IMR-90 (cell line): ENCODE measurements at regions not wholly inside any gene's neighbourhood (a gene's known extent, or its start where the extent isn't known, plus 50 kb on each side); places are given as distances from the start of the nearest gene placed in this dataset.
A peak's percentile ranks its signal among the peaks of the same experiment; 100 is the strongest.

ENCODE experiments used
- ATAC-seq: fragments of 200-7000 bp; cut with Tn5 transposase; 2 replicates; pipeline ENCODE4 v1.9.1; 2020; ENCODE audit warnings: low read depth, mild to moderate bottlenecking, moderate library complexity
- BruUV-seq: library from RNA; stranded (reverse); fragments of 400-500 nt; replicated peaks from 2 replicates; lab custom pipeline; 2021; lab: Mats Ljungman, UMichigan
- CTCF ChIA-PET: fragments of 300-600 bp; formaldehyde crosslinking; extraction: SDS; loops from one replicate; lab custom pipeline; 2021; ENCODE audit warnings: antibody characterized with exemption; lab: Yijun Ruan, JAX
- POLR2A ChIA-PET: fragments of 300-600 bp; sonication (Branson Sonifier 250); formaldehyde crosslinking; loops from one replicate; lab custom pipeline; 2022; ENCODE audit warnings: antibody characterized with exemption; ENCODE audit not compliant: unreplicated experiment; lab: Charles Lee
- DNase-seq: peaks from one replicate; pipeline ENCODE4 v3.0.0; 2013
- H2AFZ ChIP-seq: replicated peaks from 2 replicates; pipeline ENCODE3; 2013; ENCODE audit warnings: low read length, mild to moderate bottlenecking; ENCODE audit not compliant: poor library complexity
- H2AK5ac ChIP-seq: 2 replicates; pipeline ENCODE4 v1.6.1; 2013; ENCODE audit warnings: low read depth, low read length, inconsistent platforms
- H2AK9ac ChIP-seq: replicated peaks from 2 replicates; pipeline ENCODE3; 2013; ENCODE audit warnings: mild to moderate bottlenecking, low read depth, low read length, moderate library complexity; ENCODE audit not compliant: poor library complexity
- H2BK120ac ChIP-seq: 2 replicates; pipeline ENCODE4 v1.6.1; 2013; ENCODE audit warnings: low read depth, low read length, inconsistent platforms
- H2BK15ac ChIP-seq: 3 replicates; pipeline ENCODE4 v1.6.1; 2013; ENCODE audit warnings: low read depth, low read length, inconsistent platforms
- H2BK20ac ChIP-seq: 2 replicates; pipeline ENCODE4 v1.6.1; 2013; ENCODE audit warnings: low read depth, mild to moderate bottlenecking, inconsistent platforms, low read length, moderate library complexity
- H2BK5ac ChIP-seq: 2 replicates; pipeline ENCODE4 v1.6.1; 2013; ENCODE audit warnings: mild to moderate bottlenecking, low read depth, low read length, inconsistent platforms; ENCODE audit not compliant: poor library complexity, severe bottlenecking
- H3K14ac ChIP-seq: replicated peaks from 2 replicates; pipeline ENCODE4 v1.6.1; 2013; ENCODE audit warnings: low read depth, low read length, inconsistent platforms
- H3K18ac ChIP-seq: 2 replicates; pipeline ENCODE4 v1.6.1; 2013; ENCODE audit warnings: low read depth, low read length, control low read depth
- H3K23ac ChIP-seq: 2 replicates; pipeline ENCODE4 v1.6.1; 2013; ENCODE audit warnings: low read depth, low read length, inconsistent platforms
- H3K27ac ChIP-seq: 2 replicates; pipeline ENCODE4 v1.5.1; 2013; ENCODE audit warnings: mild to moderate bottlenecking, control low read depth, low read length; ENCODE audit not compliant: insufficient read depth
- H3K27me3 ChIP-seq: 2 replicates; pipeline ENCODE4 v1.6.1; 2013; ENCODE audit warnings: low read length; ENCODE audit not compliant: control insufficient read depth, insufficient read depth
- H3K36me3 ChIP-seq: 2 replicates; pipeline ENCODE4 v1.6.1; 2013; ENCODE audit warnings: low read length, mixed read lengths; ENCODE audit not compliant: control insufficient read depth, insufficient read depth
- H3K4ac ChIP-seq: 2 replicates; pipeline ENCODE4 v1.6.1; 2013; ENCODE audit warnings: low read depth, low read length, inconsistent platforms
- H3K4me1 ChIP-seq: 2 replicates; pipeline ENCODE4 v1.6.1; 2013; ENCODE audit warnings: low read length, mixed read lengths; ENCODE audit not compliant: control insufficient read depth, insufficient read depth
- H3K4me2 ChIP-seq: 2 replicates; pipeline ENCODE4 v1.6.1; 2013; ENCODE audit warnings: low read depth, mild to moderate bottlenecking, control low read depth, low read length, moderate library complexity
- H3K4me3 ChIP-seq: 2 replicates; pipeline ENCODE4 v1.5.1; 2013; ENCODE audit warnings: low read depth, mild to moderate bottlenecking, control low read depth, low read length, moderate library complexity; ENCODE audit not compliant: insufficient read depth
- H3K56ac ChIP-seq: 2 replicates; pipeline ENCODE4 v1.6.1; 2013; ENCODE audit warnings: low read length, inconsistent platforms; ENCODE audit not compliant: insufficient read depth; ENCODE audit errors: extremely low read depth
- H3K79me1 ChIP-seq, 2 experiments: 2 replicates each; pipeline ENCODE4 v1.6.1; 2013; ENCODE audit warnings: low read length in 2 of 2, inconsistent platforms in 1 of 2, low read depth in 1 of 2
- H3K9ac ChIP-seq: 2 replicates; pipeline ENCODE4 v1.6.1; 2013; ENCODE audit warnings: low read depth, low read length, control low read depth
- H3K9me1 ChIP-seq: 2 replicates; pipeline ENCODE4 v1.6.1; 2013; ENCODE audit warnings: low read length, inconsistent platforms; ENCODE audit not compliant: insufficient read depth
- H3K9me3 ChIP-seq: 2 replicates; pipeline ENCODE4 v1.6.1; 2013; ENCODE audit warnings: low read length; ENCODE audit not compliant: control insufficient read depth, insufficient read depth
- H4K20me1 ChIP-seq: 2 replicates; pipeline ENCODE4 v1.6.1; 2013; ENCODE audit warnings: low read length, inconsistent platforms; ENCODE audit not compliant: insufficient read depth
- H4K5ac ChIP-seq: 2 replicates; pipeline ENCODE4 v1.6.1; 2013; ENCODE audit warnings: mild to moderate bottlenecking, low read depth, low read length, control low read depth
- H4K8ac ChIP-seq, 2 experiments: 2 replicates each; pipeline ENCODE4 v1.6.1; 2013; ENCODE audit warnings: low read depth in 2 of 2, low read length in 2 of 2, control low read depth in 1 of 2, inconsistent platforms in 1 of 2
- H4K91ac ChIP-seq: 2 replicates; pipeline ENCODE4 v1.6.1; 2013; ENCODE audit warnings: low read depth, low read length, inconsistent platforms; ENCODE audit not compliant: insufficient read depth
- BHLHE40 ChIP-seq: fragments of 150-350 bp; IDR thresholded peaks from 2 replicates; pipeline ENCODE4 v1.6.1; 2016; ENCODE audit warnings: mild to moderate bottlenecking, low read depth, low read length
- CEBPB ChIP-seq: IDR thresholded peaks from 2 replicates; pipeline ENCODE4 v1.6.1; 2012; ENCODE audit warnings: low read depth, low read length, improper control_type of control experiment
- CHD1 ChIP-seq: IDR thresholded peaks from 2 replicates; pipeline ENCODE4 v1.6.1; 2012; ENCODE audit warnings: low read depth, low read length, improper control_type of control experiment
- FOS ChIP-seq: fragments of 150-350 bp; IDR thresholded peaks from 2 replicates; pipeline ENCODE4 v1.6.1; 2016; ENCODE audit warnings: low read depth, low read length
- MAFK ChIP-seq: IDR thresholded peaks from 2 replicates; pipeline ENCODE4 v1.6.1; 2012; ENCODE audit warnings: low read depth, low read length, improper control_type of control experiment
- MXI1 ChIP-seq: IDR thresholded peaks from 2 replicates; pipeline ENCODE4 v1.6.1; 2012; ENCODE audit warnings: low read depth, mild to moderate bottlenecking, low read length, moderate library complexity, borderline replicate concordance
- NFE2L2 ChIP-seq: fragments of 150-350 bp; IDR thresholded peaks from 2 replicates; pipeline ENCODE4 v1.6.1; 2016; ENCODE audit warnings: low read depth, mild to moderate bottlenecking, low read length
- POLR2A ChIP-seq: IDR thresholded peaks from 2 replicates; pipeline ENCODE4 v1.6.1; 2012; ENCODE audit warnings: mild to moderate bottlenecking, low read depth, low read length
- RAD21 ChIP-seq: IDR thresholded peaks from 2 replicates; pipeline ENCODE4 v1.6.1; 2012; ENCODE audit warnings: low read length, improper control_type of control experiment
- RCOR1 ChIP-seq: IDR thresholded peaks from 2 replicates; pipeline ENCODE4 v1.6.1; 2012; ENCODE audit warnings: mild to moderate bottlenecking, low read length, improper control_type of control experiment; ENCODE audit not compliant: insufficient replicate concordance
- RFX5 ChIP-seq: IDR thresholded peaks from 2 replicates; pipeline ENCODE4 v1.8.0; 2012; ENCODE audit warnings: low read depth, mild to moderate bottlenecking, low read length, moderate library complexity
- SMC3 ChIP-seq: fragments of 150-350 bp; IDR thresholded peaks from 2 replicates; pipeline ENCODE4 v1.6.1; 2016; ENCODE audit warnings: low read depth, mild to moderate bottlenecking, antibody characterized with exemption, low read length, moderate library complexity
- WGBS, 2 experiments: methylation state at CpG; one replicate each; pipeline versions ENCODE4 v1.1.5 to v1.1.7; 2013; ENCODE audit warnings: missing lambda C conversion rate in 2 of 2; ENCODE audit not compliant: insufficient read length in 1 of 2; ENCODE audit errors: extremely low coverage in 2 of 2; 5-methylcytosine and 5-hydroxymethylcytosine counted together
- dilution Hi-C: fragments of 300-500 bp; cut with HindIII; formaldehyde crosslinking; loops from one replicate; pipeline ENCODE4 v1.14.3; 2018; ENCODE audit warnings: low sequenced_read_pairs; ENCODE audit not compliant: unreplicated experiment
- in situ Hi-C: fragments of 300-500 bp; cut with MboI; formaldehyde crosslinking; loops from 3 replicates; pipeline ENCODE4 v1.14.3; 2019; ENCODE audit warnings: low sequenced_read_pairs, inconsistent platforms, mixed read lengths
- intact Hi-C: fragments of 100-400 bp; cut with micrococcal nuclease; formaldehyde crosslinking; loops from 2 replicates; pipeline ENCODE4 v1.10.0; 2022
- TF ChIP-seq, protein P1 (sequence below): conservative IDR thresholded peaks from 2 replicates; pipeline ENCODE4 v1.5.1; 2012; ENCODE audit warnings: mild to moderate bottlenecking, low read depth, low read length, improper control_type of control experiment
- TF ChIP-seq, protein P2 (sequence below): fragments of 150-350 bp; IDR thresholded peaks from 2 replicates; pipeline ENCODE4 v1.6.1; 2016; ENCODE audit warnings: low read depth, mild to moderate bottlenecking, low read length, moderate library complexity, borderline replicate concordance
- TF ChIP-seq, protein P3 (sequence below): fragments of 150-350 bp; IDR thresholded peaks from 2 replicates; pipeline ENCODE4 v1.6.1; 2017; ENCODE audit warnings: mild to moderate bottlenecking, antibody characterized with exemption, low read length, low read depth

DNA sequence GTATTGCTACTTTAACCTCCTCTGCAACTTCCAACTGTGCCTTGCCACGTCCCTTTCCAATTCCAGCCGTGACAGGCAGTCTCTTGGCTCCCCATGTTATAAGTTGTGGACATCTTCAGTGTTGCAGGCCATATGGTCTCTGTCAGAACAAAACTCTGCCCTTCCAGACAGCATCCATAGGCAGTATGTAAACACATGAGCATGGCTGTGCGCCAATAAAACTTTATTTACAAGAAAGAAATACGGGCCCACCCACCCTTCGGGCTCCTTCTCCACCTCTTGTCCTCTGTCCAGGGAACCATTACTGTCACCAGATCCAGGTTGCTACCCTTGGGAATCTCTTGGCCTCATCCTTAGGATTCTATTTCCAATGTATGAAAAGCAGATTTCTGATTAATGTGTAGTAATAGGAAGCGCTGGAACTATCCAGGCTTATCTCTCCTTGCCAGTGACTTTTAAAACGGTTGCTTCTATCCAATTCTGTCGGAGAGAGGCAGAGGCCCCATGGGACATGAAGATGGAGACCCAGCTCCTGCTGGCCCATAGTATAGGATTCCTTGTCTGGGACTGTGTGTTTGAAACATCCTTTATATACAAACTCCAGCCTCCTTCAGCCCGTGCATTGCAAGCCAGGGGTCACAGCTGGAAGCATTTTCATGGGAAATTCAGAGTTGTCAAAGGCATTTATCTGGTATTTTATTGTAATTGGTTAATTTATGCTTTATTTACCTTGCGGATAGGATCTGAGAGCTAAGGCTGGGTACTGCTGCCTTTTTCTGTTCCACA lies 114.4 kb downstream of the ZNF664 start:
- H2BK120ac ChIP-seq = no peak overlapping the region
- H3K56ac ChIP-seq = no peak overlapping the region
- H4K91ac ChIP-seq = no peak overlapping the region
- no peak overlapping the region for H3K4me3 ChIP-seq
- no peak overlapping the region for H3K18ac ChIP-seq
- H2BK15ac ChIP-seq = no peak overlapping the region
- no TSS peak for BruUV-seq
- H4K5ac ChIP-seq = no peak overlapping the region
- H3K9me3 ChIP-seq = no peaks in the 10 kb centered on the region
- ChIA-PET CTCF (interaction anchor here (0.6 kb wide), 1 partner anchor 8 kb away, joined by 5 read pairs; no protein-coding TSS in a partner anchor), POLR2A (no interaction called here)
- no peaks in the 10 kb centered on the region; the same call in 1 of the 2 replicates for H3K4me1 ChIP-seq
- H3K36me3 ChIP-seq = no peaks in the 10 kb centered on the region
- H3K27ac ChIP-seq = no peak overlapping the region
- H2AK9ac ChIP-seq = no peak overlapping the region
- no peak overlapping the region for H4K8ac ChIP-seq
- ATAC-seq (peak; percentile 29; the same call in 1 of the 2 replicates), DNase-seq (no peak)
- H2AFZ ChIP-seq = peak overlapping the region; percentile 23
- in situ Hi-C loops (no loop called here), dilution Hi-C loops (no loop called here), intact Hi-C loops (no loop called here)
- H2BK5ac ChIP-seq = no peak overlapping the region
- H3K4me2 ChIP-seq = no peak overlapping the region; the same call in 1 of the 2 replicates
- H3K9me1 ChIP-seq = no peaks in the 10 kb centered on the region
- H4K20me1 ChIP-seq = no peaks in the 10 kb centered on the region
- peaks cover 5% of the 10 kb centered on the region for H3K27me3 ChIP-seq
- H2AK5ac ChIP-seq = no peak overlapping the region
- H3K79me1 ChIP-seq = no peaks in the 10 kb centered on the region
- H2BK20ac ChIP-seq = no peak overlapping the region
- no peak overlapping the region for H3K14ac ChIP-seq
- WGBS, 2 experiments = no CpG with 5 or more reads among the region's 10 CpGs
- no peak overlapping the region for H3K9ac ChIP-seq
- no peak overlapping the region for H3K23ac ChIP-seq
- H3K4ac ChIP-seq = no peak overlapping the region
- TF ChIP-seq CHD1 (no peak), CEBPB (no peak), RCOR1 (no peak), BHLHE40 (no peak), MXI1 (no peak), FOS (no peak), RAD21 (no peak), SMC3 (no peak), NFE2L2 (no peak), POLR2A (no peak), RFX5 (no peak), MAFK (no peak)
- TF ChIP-seq, protein P1, sequence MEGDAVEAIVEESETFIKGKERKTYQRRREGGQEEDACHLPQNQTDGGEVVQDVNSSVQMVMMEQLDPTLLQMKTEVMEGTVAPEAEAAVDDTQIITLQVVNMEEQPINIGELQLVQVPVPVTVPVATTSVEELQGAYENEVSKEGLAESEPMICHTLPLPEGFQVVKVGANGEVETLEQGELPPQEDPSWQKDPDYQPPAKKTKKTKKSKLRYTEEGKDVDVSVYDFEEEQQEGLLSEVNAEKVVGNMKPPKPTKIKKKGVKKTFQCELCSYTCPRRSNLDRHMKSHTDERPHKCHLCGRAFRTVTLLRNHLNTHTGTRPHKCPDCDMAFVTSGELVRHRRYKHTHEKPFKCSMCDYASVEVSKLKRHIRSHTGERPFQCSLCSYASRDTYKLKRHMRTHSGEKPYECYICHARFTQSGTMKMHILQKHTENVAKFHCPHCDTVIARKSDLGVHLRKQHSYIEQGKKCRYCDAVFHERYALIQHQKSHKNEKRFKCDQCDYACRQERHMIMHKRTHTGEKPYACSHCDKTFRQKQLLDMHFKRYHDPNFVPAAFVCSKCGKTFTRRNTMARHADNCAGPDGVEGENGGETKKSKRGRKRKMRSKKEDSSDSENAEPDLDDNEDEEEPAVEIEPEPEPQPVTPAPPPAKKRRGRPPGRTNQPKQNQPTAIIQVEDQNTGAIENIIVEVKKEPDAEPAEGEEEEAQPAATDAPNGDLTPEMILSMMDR = no peak
- TF ChIP-seq, protein P2, sequence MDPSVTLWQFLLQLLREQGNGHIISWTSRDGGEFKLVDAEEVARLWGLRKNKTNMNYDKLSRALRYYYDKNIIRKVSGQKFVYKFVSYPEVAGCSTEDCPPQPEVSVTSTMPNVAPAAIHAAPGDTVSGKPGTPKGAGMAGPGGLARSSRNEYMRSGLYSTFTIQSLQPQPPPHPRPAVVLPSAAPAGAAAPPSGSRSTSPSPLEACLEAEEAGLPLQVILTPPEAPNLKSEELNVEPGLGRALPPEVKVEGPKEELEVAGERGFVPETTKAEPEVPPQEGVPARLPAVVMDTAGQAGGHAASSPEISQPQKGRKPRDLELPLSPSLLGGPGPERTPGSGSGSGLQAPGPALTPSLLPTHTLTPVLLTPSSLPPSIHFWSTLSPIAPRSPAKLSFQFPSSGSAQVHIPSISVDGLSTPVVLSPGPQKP = no peak
- TF ChIP-seq, protein P3, sequence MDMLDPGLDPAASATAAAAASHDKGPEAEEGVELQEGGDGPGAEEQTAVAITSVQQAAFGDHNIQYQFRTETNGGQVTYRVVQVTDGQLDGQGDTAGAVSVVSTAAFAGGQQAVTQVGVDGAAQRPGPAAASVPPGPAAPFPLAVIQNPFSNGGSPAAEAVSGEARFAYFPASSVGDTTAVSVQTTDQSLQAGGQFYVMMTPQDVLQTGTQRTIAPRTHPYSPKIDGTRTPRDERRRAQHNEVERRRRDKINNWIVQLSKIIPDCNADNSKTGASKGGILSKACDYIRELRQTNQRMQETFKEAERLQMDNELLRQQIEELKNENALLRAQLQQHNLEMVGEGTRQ = no peak
